GM12878 (cell line): ENCODE measurements at regions not wholly inside any gene's neighbourhood (a gene's known extent, or its start where the extent isn't known, plus 50 kb on each side); places are given as distances from the start of the nearest gene placed in this dataset.

Experiments
- ATAC-seq: fragments of 200-7000 bp; cut with Tn5 transposase; 3 replicates; pipeline ENCODE4 v1.9.1; 2020; ENCODE audit warnings: mild to moderate bottlenecking, moderate library complexity
- BruUV-seq: library from RNA; stranded (reverse); fragments of 400-500 nt; replicated peaks from 2 replicates; lab custom pipeline; 2021; lab: Mats Ljungman, UMichigan
- CTCF ChIA-PET: fragments of 300-600 bp; sonication (Branson Sonifier 250); formaldehyde crosslinking; extraction: SDS; loops from one replicate; lab custom pipeline; 2021; ENCODE audit warnings: inconsistent platforms; lab: Yijun Ruan, JAX
- POLR2A ChIA-PET: fragments of 350-600 bp; formaldehyde crosslinking; extraction: SDS; loops from one replicate; lab custom pipeline; 2021; ENCODE audit warnings: inconsistent platforms; lab: Charles Lee
- RAD21 ChIA-PET: fragments of 300-600 bp; sonication (Branson Sonifier 250); formaldehyde crosslinking; loops from one replicate; lab custom pipeline; 2023; ENCODE audit warnings: antibody characterized with exemption; ENCODE audit not compliant: unreplicated experiment; lab: Charles Lee
- SMC1A ChIA-PET: fragments of 300-600 bp; sonication (Branson Sonifier 250); formaldehyde crosslinking; loops from one replicate; lab custom pipeline; 2023; ENCODE audit not compliant: unreplicated experiment, uncharacterized antibody; lab: Charles Lee
- DNase-seq: peaks from one replicate; pipeline ENCODE4 v3.0.0-alpha.2; 2011; ENCODE audit warnings: low read depth, low spot score
- FAIRE-seq: peaks from 3 replicates; lab custom pipeline; 2011; peaks lifted over from hg19 to GRCh38; lab: Jason Lieb, UNC
- H2AFZ ChIP-seq: 2 replicates; pipeline ENCODE4 v1.6.0; 2011; ENCODE audit warnings: low read depth, low read length, control low read depth; ENCODE audit not compliant: control insufficient read depth
- H3K27ac ChIP-seq: 2 replicates; pipeline ENCODE4 v1.5.1; 2011; ENCODE audit warnings: control low read depth; ENCODE audit not compliant: control insufficient read depth, insufficient read depth
- H3K27me3 ChIP-seq, 2 experiments: replicated peaks in 1 of 2; 2 replicates each; pipeline versions ENCODE4 v1.6.0 to v1.6.1; 2011; ENCODE audit warnings: low read length in 1 of 2; ENCODE audit not compliant: control insufficient read depth in 2 of 2, insufficient read depth in 2 of 2
- H3K36me3 ChIP-seq, 2 experiments: 2 replicates each; pipeline ENCODE4 v1.5.1; 2011; ENCODE audit warnings: low read length in 1 of 2; ENCODE audit not compliant: control insufficient read depth in 2 of 2, insufficient read depth in 2 of 2
- H3K4me1 ChIP-seq: 2 replicates; pipeline ENCODE4 v1.6.1; 2011; ENCODE audit warnings: mild to moderate bottlenecking, low read length, moderate library complexity, mixed read lengths; ENCODE audit not compliant: control insufficient read depth, insufficient read depth
- H3K4me2 ChIP-seq: 2 replicates; pipeline ENCODE4 v1.6.0; 2011; ENCODE audit warnings: control low read depth; ENCODE audit not compliant: control insufficient read depth, insufficient read depth
- H3K4me3 ChIP-seq: fragments of 200-600 bp; sonication (generic); 2 replicates; pipeline ENCODE4 v1.5.1; 2016
- H3K79me2 ChIP-seq: 2 replicates; pipeline ENCODE4 v1.6.0; 2011; ENCODE audit warnings: low read length; ENCODE audit not compliant: control insufficient read depth, insufficient read depth
- H3K9ac ChIP-seq: 2 replicates; pipeline ENCODE4 v1.8.0; 2011; ENCODE audit warnings: low read length, control low read depth, mixed read lengths; ENCODE audit not compliant: control insufficient read depth, insufficient read depth
- H3K9me3 ChIP-seq: replicated peaks from 3 replicates; pipeline ENCODE4 v1.5.1; 2011; ENCODE audit warnings: mild to moderate bottlenecking, low read length; ENCODE audit not compliant: control insufficient read depth, insufficient read depth
- H4K20me1 ChIP-seq: 2 replicates; pipeline ENCODE4 v1.6.0; 2011; ENCODE audit not compliant: control insufficient read depth, insufficient read depth
- CEBPZ ChIP-seq: fragments of 150-350 bp; IDR thresholded peaks from 2 replicates; pipeline ENCODE4 v1.6.1; 2016; ENCODE audit warnings: low read depth, low read length
- CREM ChIP-seq: IDR thresholded peaks from 2 replicates; pipeline ENCODE4 v1.6.1; 2014; ENCODE audit warnings: antibody characterized with exemption, low read depth
- FOXK2 ChIP-seq: fragments of 450-650 bp; IDR thresholded peaks from 2 replicates; pipeline ENCODE4 v1.6.1; 2017; ENCODE audit warnings: mild to moderate bottlenecking, moderate library complexity
- HDAC6 ChIP-seq: fragments of 200-600 bp; sonication (generic); IDR thresholded peaks from one replicate; pipeline ENCODE4 v1.8.0; 2017; ENCODE audit warnings: antibody characterized with exemption; ENCODE audit not compliant: unreplicated experiment
- HSF1 ChIP-seq: fragments of 150-350 bp; IDR thresholded peaks from 2 replicates; pipeline ENCODE4 v1.6.1; 2014; ENCODE audit warnings: mild to moderate bottlenecking, low read depth, low read length
- IKZF2 ChIP-seq, 2 experiments: fragments of 450-650 bp; IDR thresholded peaks; 2 replicates each; pipeline ENCODE4 v1.6.1; 2017; ENCODE audit warnings: mild to moderate bottlenecking in 2 of 2, moderate library complexity in 2 of 2
- MYB ChIP-seq: fragments of 150-350 bp; IDR thresholded peaks from 2 replicates; pipeline ENCODE4 v1.6.1; 2014; ENCODE audit warnings: mild to moderate bottlenecking, low read depth, low read length, borderline replicate concordance
- PRDM15 ChIP-seq: fragments of 450-650 bp; formaldehyde crosslinking; IDR thresholded peaks from 2 replicates; pipeline ENCODE4 v1.4.0; 2020; ENCODE audit warnings: mild to moderate bottlenecking, moderate library complexity
- RAD51 ChIP-seq: fragments of 450-650 bp; IDR thresholded peaks from 2 replicates; pipeline ENCODE4 v1.6.1; 2016; ENCODE audit warnings: moderate library complexity, mild to moderate bottlenecking, inconsistent platforms
- SIN3A ChIP-seq: IDR thresholded peaks from 2 replicates; pipeline ENCODE4 v1.6.1; 2012; ENCODE audit warnings: low read depth, low read length, improper control_type of control experiment
- SMAD5 ChIP-seq: IDR thresholded peaks from 2 replicates; pipeline ENCODE4 v1.6.1; 2016; ENCODE audit warnings: antibody characterized with exemption, low read depth
- SUPT20H ChIP-seq: IDR thresholded peaks from 2 replicates; pipeline ENCODE4 v1.6.1; 2011; ENCODE audit warnings: low read depth, mild to moderate bottlenecking, low read length, moderate library complexity, borderline replicate concordance; ENCODE audit not compliant: control insufficient read depth
- WGBS: methylation state at CpG from one replicate; pipeline ENCODE4 v1.1.6; 2016; ENCODE audit warnings: low lambda C conversion rate; ENCODE audit not compliant: insufficient replicate concordance, insufficient coverage; ENCODE audit errors: missing lambda C conversion rate; 5-methylcytosine and 5-hydroxymethylcytosine counted together
- in situ Hi-C: fragments of 300-500 bp; cut with MboI; formaldehyde crosslinking; loops from 9 replicates; pipeline ENCODE4 v1.14.3; 2018; ENCODE audit warnings: mixed read lengths
- intact Hi-C: fragments of 100-400 bp; cut with micrococcal nuclease; formaldehyde crosslinking; loops from one replicate; pipeline ENCODE4 v1.14.2; 2022; ENCODE audit not compliant: unreplicated experiment

- H3K27ac ChIP-seq: no peak overlapping the region
- H3K9ac ChIP-seq: no peak overlapping the region
- no peaks in the 10 kb centered on the region for H3K36me3 ChIP-seq
- H3K79me2 ChIP-seq: no peaks in the 10 kb centered on the region
- no peaks in the 10 kb centered on the region for H3K9me3 ChIP-seq
- FAIRE-seq: no peak
- SMC1A ChIA-PET: interaction anchor here (1.4 kb wide), 1 partner anchor 10 kb away, joined by 4 read pairs; no protein-coding TSS in a partner anchor
- no peak for TF ChIP-seq RAD51
- no peak for TF ChIP-seq HDAC6
- TF ChIP-seq MYB: no peak
- TF ChIP-seq CREM: no peak
- no peak for TF ChIP-seq IKZF2 (IDR thresholded peaks at IDR 0.05)
- no peak for TF ChIP-seq HSF1
- no peak for TF ChIP-seq SMAD5
- TF ChIP-seq CEBPZ: no peak
- no peak for TF ChIP-seq SUPT20H
- TF ChIP-seq FOXK2: no peak
- no peak for TF ChIP-seq PRDM15 (CRISPR knock-in tag)
- TF ChIP-seq SIN3A: no peak
- no peak overlapping the region for H3K4me2 ChIP-seq
- no TSS peak for BruUV-seq
- H3K27me3 ChIP-seq: no peaks in the 10 kb centered on the region; a peak in 1 of 4 replicates
- H4K20me1 ChIP-seq: no peaks in the 10 kb centered on the region
- H2AFZ ChIP-seq: no peak overlapping the region
- 73% methylated on average over 4 of the region's 4 CpGs for WGBS
- CTCF ChIA-PET: interaction anchor here (1.1 kb wide), 2 partner anchors 21 to 168 kb away, joined by 3 read pairs; no protein-coding TSS in a partner anchor
- POLR2A ChIA-PET: interaction anchor here (0.6 kb wide), 1 partner anchor 469 kb away, joined by 3 read pairs; no protein-coding TSS in a partner anchor
- in situ Hi-C loops: no loop called here
- no peak overlapping the region for H3K4me3 ChIP-seq
- DNase-seq: no peak
- RAD21 ChIA-PET: no interaction called here
- intact Hi-C loops: no loop called here
- ATAC-seq: no peak
- H3K4me1 ChIP-seq: no peaks in the 10 kb centered on the region
These were observed 128.6 kb downstream of the PTCSC3 start for GRCh38 chr14:36047912-36048311.
